ENCODE measurements at regions not wholly inside any gene's neighbourhood (a gene's known extent, or its start where the extent isn't known, plus 50 kb on each side); places are given as distances from the start of the nearest gene placed in this dataset.
"Not testable (repeated sequence)": the region's sequence is repeated elsewhere in the genome, so short reads cannot be mapped to it uniquely, and the experiment has no call there.

DNA sequence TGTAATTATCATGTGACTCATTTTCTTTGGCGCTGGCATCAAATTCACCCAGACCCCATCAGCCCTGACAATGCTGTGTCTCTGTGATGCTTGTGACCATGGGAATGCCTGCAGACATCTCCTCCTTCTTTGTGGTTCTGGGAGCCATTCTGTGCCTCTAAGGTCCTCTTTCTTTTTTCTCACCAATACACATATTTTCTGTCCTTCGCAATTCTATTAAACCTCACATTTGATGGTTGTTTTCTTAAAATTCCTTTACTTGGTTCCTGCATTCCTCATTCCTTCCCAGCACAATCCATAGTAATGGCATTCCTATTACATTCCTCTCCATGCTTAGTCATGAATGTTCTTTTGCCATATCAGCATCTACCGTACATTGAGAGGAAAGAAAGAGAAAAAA lies 375.3 kb downstream of the PIK3C3 start:
- H3K79me2 ChIP-seq (ENCODE audit: control insufficient read depth, insufficient read depth, low read length, unreplicated experiment), result no peaks in the 10 kb centered on the region
- H3K27ac ChIP-seq (ENCODE audit: low read depth, low read length), result no peak overlapping the region
- H3K4me3 ChIP-seq (ENCODE audit: low read depth, low read length), result no peak overlapping the region
- no peaks in the 10 kb centered on the region for H3K4me1 ChIP-seq (ENCODE audit: control insufficient read depth, insufficient read depth, low read length, unreplicated experiment)
- H3K27me3 ChIP-seq (ENCODE audit: insufficient read depth, low read length), result peaks cover 26% of the 10 kb centered on the region
- no peak overlapping the region for H2AFZ ChIP-seq (ENCODE audit: low read length, unreplicated experiment)
- no peaks in the 10 kb centered on the region for H3K36me3 ChIP-seq (ENCODE audit: insufficient read depth, low read length)

DNA sequence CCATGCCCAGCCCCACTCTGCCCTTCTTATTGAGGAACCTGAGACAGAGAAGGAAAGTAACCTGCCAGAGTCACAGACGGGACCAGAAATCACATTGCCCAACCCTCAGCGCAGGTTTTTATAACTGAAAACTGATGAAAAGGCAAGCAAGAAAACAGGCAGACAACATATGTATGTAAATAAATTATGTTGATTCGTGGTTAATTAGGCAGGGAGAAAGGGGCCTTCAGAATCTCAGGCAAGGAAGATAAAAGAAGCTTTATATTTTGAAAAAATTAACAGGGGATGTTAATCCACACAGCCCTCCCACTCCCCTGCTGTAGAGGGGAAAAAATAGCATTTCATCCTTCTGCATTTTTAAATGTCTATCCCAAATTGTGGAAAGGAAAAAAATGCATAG lies 378.5 kb downstream of the PIK3C3 start:
- H3K4me3 ChIP-seq (ENCODE audit: low read depth, low read length), result no peak overlapping the region
- no peak overlapping the region for H2AFZ ChIP-seq (ENCODE audit: low read length, unreplicated experiment)
- no peaks in the 10 kb centered on the region for H3K79me2 ChIP-seq (ENCODE audit: control insufficient read depth, insufficient read depth, low read length, unreplicated experiment)
- no peak overlapping the region for H3K27ac ChIP-seq (ENCODE audit: low read depth, low read length)
- H3K36me3 ChIP-seq (ENCODE audit: insufficient read depth, low read length), result no peaks in the 10 kb centered on the region
- H3K4me1 ChIP-seq (ENCODE audit: control insufficient read depth, insufficient read depth, low read length, unreplicated experiment), result no peaks in the 10 kb centered on the region
- H3K27me3 ChIP-seq (ENCODE audit: insufficient read depth, low read length), result peaks cover 29% of the 10 kb centered on the region

DNA sequence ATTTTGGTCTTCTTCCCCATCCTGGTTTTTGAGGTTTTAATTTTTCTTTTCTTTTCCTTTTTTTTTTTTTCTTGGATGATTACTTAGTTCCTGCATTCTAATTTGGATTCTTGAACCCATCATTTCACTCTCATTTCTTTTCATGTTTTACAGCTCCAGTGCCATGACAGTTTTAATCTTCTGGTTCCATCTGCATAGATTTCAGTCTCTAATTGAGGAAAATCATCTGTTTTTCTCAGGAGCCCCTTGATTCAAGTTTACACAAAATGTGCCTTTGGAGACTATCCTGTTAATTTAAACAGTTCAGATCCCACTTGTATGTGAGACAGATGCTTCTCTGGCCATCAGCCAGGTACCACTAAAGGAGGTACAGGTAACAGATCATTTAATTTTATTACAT lies 379.9 kb downstream of the PIK3C3 start:
- H3K27ac ChIP-seq (ENCODE audit: low read depth, low read length), result no peak overlapping the region
- peaks cover 32% of the 10 kb centered on the region for H3K27me3 ChIP-seq (ENCODE audit: insufficient read depth, low read length)
- H2AFZ ChIP-seq (ENCODE audit: low read length, unreplicated experiment), result no peak overlapping the region
- no peaks in the 10 kb centered on the region for H3K79me2 ChIP-seq (ENCODE audit: control insufficient read depth, insufficient read depth, low read length, unreplicated experiment)
- no peaks in the 10 kb centered on the region for H3K4me1 ChIP-seq (ENCODE audit: control insufficient read depth, insufficient read depth, low read length, unreplicated experiment)
- no peak overlapping the region for H3K4me3 ChIP-seq (ENCODE audit: low read depth, low read length)
- H3K36me3 ChIP-seq (ENCODE audit: insufficient read depth, low read length), result no peaks in the 10 kb centered on the region

DNA sequence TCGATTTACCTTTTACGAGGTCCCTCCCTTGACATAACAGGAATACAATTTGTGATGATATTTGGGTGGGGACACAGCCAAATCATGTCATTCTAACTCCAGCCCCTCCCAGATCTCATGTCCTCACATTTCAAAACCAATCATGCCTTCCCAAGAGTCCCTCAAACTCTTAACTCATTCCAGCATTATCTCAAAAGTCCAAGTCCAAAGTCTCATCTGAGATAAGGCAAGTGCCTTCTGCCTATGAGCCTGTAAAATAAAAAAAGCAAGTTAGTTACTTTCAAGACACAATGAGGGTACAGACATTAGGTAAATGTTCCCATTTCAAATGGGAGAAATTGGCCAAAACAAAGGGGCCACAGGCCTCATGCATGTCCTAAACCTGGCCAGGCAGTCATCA lies 381.1 kb downstream of the PIK3C3 start:
- peaks cover 38% of the 10 kb centered on the region for H3K27me3 ChIP-seq (ENCODE audit: insufficient read depth, low read length)
- H2AFZ ChIP-seq (ENCODE audit: low read length, unreplicated experiment), result no peak overlapping the region
- no peaks in the 10 kb centered on the region for H3K36me3 ChIP-seq (ENCODE audit: insufficient read depth, low read length)
- no peaks in the 10 kb centered on the region for H3K79me2 ChIP-seq (ENCODE audit: control insufficient read depth, insufficient read depth, low read length, unreplicated experiment)
- H3K4me3 ChIP-seq (ENCODE audit: low read depth, low read length), result no peak overlapping the region
- H3K4me1 ChIP-seq (ENCODE audit: control insufficient read depth, insufficient read depth, low read length, unreplicated experiment), result no peaks in the 10 kb centered on the region
- no peak overlapping the region for H3K27ac ChIP-seq (ENCODE audit: low read depth, low read length)

DNA sequence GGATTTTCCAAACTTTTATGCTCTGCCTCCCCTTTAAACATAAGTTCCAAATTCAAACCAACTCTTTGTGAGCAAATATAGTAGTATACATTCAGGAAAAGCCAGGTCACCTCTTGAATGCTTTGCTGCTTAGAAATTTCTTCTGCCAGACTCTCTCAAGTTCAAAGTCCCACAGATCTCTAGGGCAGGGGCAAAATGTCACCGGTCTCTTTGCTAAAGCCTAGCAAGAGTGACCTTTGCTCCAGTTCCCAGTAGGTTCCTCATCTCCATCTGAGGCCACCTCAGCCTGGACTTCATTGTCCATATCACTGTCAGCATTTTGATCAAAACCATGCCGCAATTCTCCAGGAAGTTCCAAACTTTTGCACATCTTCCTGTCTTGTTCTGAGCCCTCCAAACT lies 382.3 kb downstream of the PIK3C3 start:
- not testable (repeated sequence) for H3K36me3 ChIP-seq (ENCODE audit: insufficient read depth, low read length); H2AFZ ChIP-seq (ENCODE audit: low read length, unreplicated experiment)
- H3K27me3 ChIP-seq (ENCODE audit: insufficient read depth, low read length), result peaks cover 32% of the 10 kb centered on the region; the same call in 1 of the 2 replicates

DNA sequence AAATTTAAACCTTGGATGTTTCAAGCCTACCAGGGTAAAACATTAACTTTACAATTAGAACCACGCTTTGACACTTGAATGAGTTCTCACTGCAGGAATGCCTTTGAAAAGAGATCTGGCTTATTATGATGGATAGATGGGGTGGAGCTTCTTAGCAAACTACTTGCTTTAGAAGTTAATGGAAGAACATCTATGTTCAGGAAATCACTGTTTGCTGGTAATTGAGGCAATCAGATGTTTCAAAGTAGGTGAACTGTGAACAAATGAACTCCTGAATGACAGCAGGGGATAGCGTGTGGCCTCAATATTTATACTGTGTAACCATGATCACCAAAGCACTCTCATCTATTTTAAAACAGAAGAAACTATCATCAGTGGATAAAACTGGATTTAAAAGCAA lies 383.6 kb downstream of the PIK3C3 start:
- H3K4me3 ChIP-seq (ENCODE audit: low read depth, low read length), result no peak overlapping the region

More for the DNA sequence above, 382.3 kb downstream of the PIK3C3 start:
- not testable (repeated sequence) for H3K4me1 ChIP-seq (ENCODE audit: control insufficient read depth, insufficient read depth, low read length, unreplicated experiment); H3K27ac ChIP-seq (ENCODE audit: low read depth, low read length); H3K4me3 ChIP-seq (ENCODE audit: low read depth, low read length); H3K79me2 ChIP-seq (ENCODE audit: control insufficient read depth, insufficient read depth, low read length, unreplicated experiment)

DNA sequence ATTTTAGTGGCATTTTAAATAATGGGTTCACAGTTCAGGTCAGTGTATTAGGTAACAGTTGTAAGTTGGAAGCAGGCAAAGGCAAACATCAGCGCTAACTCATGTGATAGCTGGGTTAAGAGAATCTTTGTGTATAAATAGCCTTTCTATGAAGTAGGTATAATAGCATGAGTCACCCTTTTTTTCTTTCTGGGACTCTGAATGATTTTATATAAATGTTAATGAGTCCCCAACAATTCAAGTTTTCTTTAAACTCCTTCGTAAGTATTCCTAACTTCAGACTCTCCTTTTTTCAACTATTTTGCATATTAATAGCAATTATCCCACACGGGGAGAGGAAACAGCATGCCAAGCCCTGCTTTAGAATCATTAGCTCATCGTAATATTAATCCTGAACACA lies 384.3 kb downstream of the PIK3C3 start:
- Histone ChIP-seq H3K4me3 (ENCODE audit: low read depth, low read length) (no peak overlapping the region), H2AFZ (ENCODE audit: low read length, unreplicated experiment) (no peak overlapping the region), H3K27me3 (ENCODE audit: insufficient read depth, low read length) (peaks cover 23% of the 10 kb centered on the region; the same call in 1 of the 2 replicates), H3K27ac (ENCODE audit: low read depth, low read length) (no peak overlapping the region), H3K36me3 (ENCODE audit: insufficient read depth, low read length) (no peaks in the 10 kb centered on the region), H3K79me2 (ENCODE audit: control insufficient read depth, insufficient read depth, low read length, unreplicated experiment) (no peaks in the 10 kb centered on the region), H3K4me1 (ENCODE audit: control insufficient read depth, insufficient read depth, low read length, unreplicated experiment) (no peaks in the 10 kb centered on the region)

More for the DNA sequence above, 383.6 kb downstream of the PIK3C3 start:
- Histone ChIP-seq H3K79me2 (ENCODE audit: control insufficient read depth, insufficient read depth, low read length, unreplicated experiment) (no peaks in the 10 kb centered on the region), H3K27ac (ENCODE audit: low read depth, low read length) (no peak overlapping the region), H3K36me3 (ENCODE audit: insufficient read depth, low read length) (no peaks in the 10 kb centered on the region), H2AFZ (ENCODE audit: low read length, unreplicated experiment) (no peak overlapping the region), H3K4me1 (ENCODE audit: control insufficient read depth, insufficient read depth, low read length, unreplicated experiment) (no peaks in the 10 kb centered on the region), H3K27me3 (ENCODE audit: insufficient read depth, low read length) (peaks cover 27% of the 10 kb centered on the region; the same call in 1 of the 2 replicates)

DNA sequence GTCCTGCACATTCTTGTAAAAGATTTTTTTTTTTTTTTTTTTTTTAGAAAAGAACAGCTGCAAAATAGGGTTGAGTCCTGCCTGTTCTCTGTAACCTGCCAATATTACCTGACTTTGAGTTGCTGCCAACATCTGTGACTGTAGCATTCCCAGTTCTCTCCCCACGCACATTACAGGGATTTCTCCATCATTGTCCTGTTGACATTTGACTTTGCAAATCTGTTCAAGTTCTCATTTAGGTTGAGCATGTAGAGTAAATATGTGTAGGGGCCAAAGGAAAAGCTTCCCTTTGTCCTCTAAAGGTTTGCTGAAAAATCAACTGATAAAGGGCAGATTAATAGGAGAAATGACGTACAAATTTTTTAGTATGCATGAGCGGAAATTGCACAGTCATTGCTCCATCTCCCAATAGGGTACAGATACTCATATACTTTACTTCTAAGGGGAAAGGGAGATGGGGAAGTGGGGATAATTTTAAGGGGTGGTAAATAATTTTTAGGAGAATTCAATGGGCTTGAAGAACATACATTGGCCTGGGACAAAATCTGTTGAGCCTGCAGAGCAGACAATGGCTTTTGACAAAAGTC lies 385.5 kb downstream of the PIK3C3 start:
- Histone ChIP-seq H2AFZ (ENCODE audit: low read length, unreplicated experiment) (no peak overlapping the region), H3K4me1 (ENCODE audit: control insufficient read depth, insufficient read depth, low read length, unreplicated experiment) (no peaks in the 10 kb centered on the region), H3K36me3 (ENCODE audit: insufficient read depth, low read length) (no peaks in the 10 kb centered on the region), H3K27ac (ENCODE audit: low read depth, low read length) (no peak overlapping the region), H3K4me3 (ENCODE audit: low read depth, low read length) (no peak overlapping the region), H3K79me2 (ENCODE audit: control insufficient read depth, insufficient read depth, low read length, unreplicated experiment) (no peaks in the 10 kb centered on the region), H3K27me3 (ENCODE audit: insufficient read depth, low read length) (peaks cover 20% of the 10 kb centered on the region; the same call in 1 of the 2 replicates)

DNA sequence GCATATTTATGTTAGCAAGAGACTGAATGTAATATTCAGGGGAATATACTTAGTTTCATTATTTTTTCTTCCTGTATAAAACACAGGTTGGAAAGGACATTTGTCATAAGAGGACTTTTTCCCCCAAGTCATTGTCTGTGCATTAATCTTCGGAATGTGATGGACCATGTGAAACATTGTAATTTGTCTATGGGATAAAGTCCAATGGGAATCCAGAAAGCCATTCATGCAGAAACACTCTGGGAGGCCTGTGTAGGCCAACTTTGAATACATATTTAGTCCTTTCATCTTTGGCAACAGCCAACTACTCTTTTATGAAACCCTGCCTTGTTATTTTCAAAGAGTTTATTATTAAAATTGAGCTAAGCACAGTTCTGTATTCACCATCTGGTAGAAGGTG lies 386.4 kb downstream of the PIK3C3 start:
- Histone ChIP-seq H3K27me3 (ENCODE audit: insufficient read depth, low read length) (peaks cover 20% of the 10 kb centered on the region; the same call in 1 of the 2 replicates), H3K36me3 (ENCODE audit: insufficient read depth, low read length) (no peaks in the 10 kb centered on the region), H3K4me3 (ENCODE audit: low read depth, low read length) (no peak overlapping the region)

DNA sequence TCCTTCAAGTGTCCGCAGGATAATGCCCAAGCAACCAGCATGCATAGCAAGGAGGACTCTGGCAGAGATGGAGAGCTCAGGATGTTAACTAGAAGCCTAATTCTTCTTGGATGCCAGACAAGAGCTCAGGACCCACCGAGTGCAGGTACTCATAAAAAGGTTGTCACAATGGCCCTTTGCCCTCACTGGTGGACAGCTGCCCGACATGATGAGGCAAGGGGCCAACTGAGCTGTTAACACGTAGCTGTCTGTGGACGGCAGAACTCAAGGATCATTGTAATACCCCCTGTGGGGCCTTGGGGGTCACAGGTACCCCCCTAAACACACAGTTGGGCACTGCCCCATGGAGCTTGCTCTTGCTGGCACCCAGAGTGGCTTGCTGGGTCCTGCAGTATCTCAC lies 393.7 kb downstream of the PIK3C3 start:
- H3K27me3 ChIP-seq (ENCODE audit: insufficient read depth, low read length), result no peaks in the 10 kb centered on the region
- H2AFZ ChIP-seq (ENCODE audit: low read length, unreplicated experiment), result no peak overlapping the region
- no peaks in the 10 kb centered on the region for H3K36me3 ChIP-seq (ENCODE audit: insufficient read depth, low read length)
- H3K4me3 ChIP-seq (ENCODE audit: low read depth, low read length), result no peak overlapping the region
- H3K27ac ChIP-seq (ENCODE audit: low read depth, low read length), result no peak overlapping the region
- H3K79me2 ChIP-seq (ENCODE audit: control insufficient read depth, insufficient read depth, low read length, unreplicated experiment), result no peaks in the 10 kb centered on the region
- no peaks in the 10 kb centered on the region for H3K4me1 ChIP-seq (ENCODE audit: control insufficient read depth, insufficient read depth, low read length, unreplicated experiment)

More for the DNA sequence above, 386.4 kb downstream of the PIK3C3 start:
- Histone ChIP-seq H2AFZ (ENCODE audit: low read length, unreplicated experiment) (no peak overlapping the region), H3K79me2 (ENCODE audit: control insufficient read depth, insufficient read depth, low read length, unreplicated experiment) (no peaks in the 10 kb centered on the region), H3K4me1 (ENCODE audit: control insufficient read depth, insufficient read depth, low read length, unreplicated experiment) (no peaks in the 10 kb centered on the region), H3K27ac (ENCODE audit: low read depth, low read length) (no peak overlapping the region)

DNA sequence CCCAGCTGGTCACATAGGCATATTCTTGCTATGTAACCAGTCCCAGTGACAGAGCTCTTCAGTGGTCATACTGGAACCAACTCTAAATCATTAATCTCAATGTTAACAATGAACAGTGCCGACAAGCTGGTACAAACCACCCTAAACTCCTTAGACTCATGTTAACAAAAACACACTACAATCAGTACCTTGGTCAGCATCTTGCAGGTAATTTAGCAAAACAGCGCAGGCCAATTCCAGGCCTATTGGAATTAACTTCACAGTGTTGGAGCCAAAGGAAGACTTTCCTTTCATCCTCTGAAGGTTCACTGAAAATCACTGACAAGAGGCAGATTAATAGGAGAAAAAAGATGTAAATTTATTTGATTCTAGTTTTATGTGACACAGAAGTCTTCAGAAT lies 396.4 kb downstream of the PIK3C3 start:
- Histone ChIP-seq H2AFZ (ENCODE audit: low read length, unreplicated experiment) (no peak overlapping the region), H3K4me1 (ENCODE audit: control insufficient read depth, insufficient read depth, low read length, unreplicated experiment) (no peaks in the 10 kb centered on the region), H3K79me2 (ENCODE audit: control insufficient read depth, insufficient read depth, low read length, unreplicated experiment) (no peaks in the 10 kb centered on the region), H3K27ac (ENCODE audit: low read depth, low read length) (no peak overlapping the region), H3K27me3 (ENCODE audit: insufficient read depth, low read length) (no peaks in the 10 kb centered on the region), H3K36me3 (ENCODE audit: insufficient read depth, low read length) (no peaks in the 10 kb centered on the region), H3K4me3 (ENCODE audit: low read depth, low read length) (no peak overlapping the region)
